ENCODE measurements at regions not wholly inside any gene's neighbourhood (a gene's known extent, or its start where the extent isn't known, plus 50 kb on each side); places are given as distances from the start of the nearest gene placed in this dataset.

DNA sequence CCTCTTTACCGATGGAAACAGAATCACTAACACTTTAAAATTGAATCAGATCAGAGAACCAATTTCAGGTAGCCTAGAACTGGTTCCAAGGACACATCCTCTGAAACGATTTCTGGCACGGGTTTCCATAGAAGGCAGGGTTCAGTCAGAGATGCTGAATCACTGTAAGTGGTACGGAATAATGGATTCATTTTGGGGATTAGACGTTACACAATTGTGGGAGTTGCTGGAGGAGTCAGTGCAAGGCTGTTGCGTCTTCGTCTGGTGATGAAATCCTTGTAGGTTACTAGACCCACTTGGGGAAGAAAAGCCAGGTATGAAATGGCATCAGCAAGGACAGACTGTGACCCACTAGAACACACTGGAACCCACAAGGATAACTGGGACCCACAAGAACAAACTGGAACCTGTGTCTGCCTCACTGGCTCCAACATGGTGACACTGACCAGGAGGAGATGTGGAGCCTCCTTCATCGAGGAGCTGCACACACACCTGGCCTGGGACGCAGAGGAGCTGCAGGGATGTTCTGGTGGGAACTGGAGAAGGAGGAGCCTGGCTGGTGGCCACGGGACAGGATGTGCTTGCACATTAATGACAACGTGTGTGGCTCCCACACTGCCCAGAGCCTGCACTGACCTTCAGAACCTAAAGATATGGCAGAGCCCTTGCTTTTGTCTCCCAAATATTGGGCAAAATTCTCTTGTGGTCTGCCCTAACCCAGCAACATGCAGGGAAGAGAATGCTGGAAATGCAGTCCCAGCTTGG, 105.1 kb downstream of the TRAPPC11 start:
- DNase-seq (ENCODE audit: low read depth in 2 of 2, low spot score in 1 of 2) = no peak

DNA sequence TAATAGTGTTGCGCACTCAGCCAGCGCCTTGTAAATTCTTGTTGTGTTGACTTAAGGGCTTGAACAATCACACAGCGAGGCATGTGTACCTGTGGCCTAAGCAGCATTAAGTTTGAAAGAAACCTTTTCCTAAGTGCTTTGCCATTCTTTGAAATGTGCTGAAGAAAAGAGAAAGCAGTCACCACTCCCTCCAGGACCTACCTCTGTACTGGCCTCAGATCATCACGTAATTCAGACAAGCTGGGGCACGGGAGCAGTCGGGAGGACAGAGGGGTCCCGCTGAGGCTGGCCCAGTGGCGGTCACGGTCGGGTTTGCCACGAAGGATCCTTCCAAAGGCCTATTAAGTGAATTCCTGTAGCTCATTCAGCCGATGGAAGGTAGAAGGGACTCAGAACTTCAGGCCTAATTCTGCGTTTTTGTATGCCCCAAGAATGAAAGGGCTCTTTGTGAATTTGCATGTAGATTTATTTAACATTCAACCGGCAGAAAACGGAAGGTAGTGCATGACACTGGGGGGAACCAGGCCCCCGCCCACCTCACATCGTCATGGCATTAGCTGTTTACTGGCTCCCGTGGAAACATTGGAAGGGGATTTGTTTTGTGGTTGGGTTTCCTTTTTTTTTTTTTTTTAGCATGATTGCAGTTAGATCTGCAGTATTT, 106.3 kb downstream of the TRAPPC11 start:
- DNase-seq (ENCODE audit: low read depth in 2 of 2, low spot score in 1 of 2) = no peak

DNA sequence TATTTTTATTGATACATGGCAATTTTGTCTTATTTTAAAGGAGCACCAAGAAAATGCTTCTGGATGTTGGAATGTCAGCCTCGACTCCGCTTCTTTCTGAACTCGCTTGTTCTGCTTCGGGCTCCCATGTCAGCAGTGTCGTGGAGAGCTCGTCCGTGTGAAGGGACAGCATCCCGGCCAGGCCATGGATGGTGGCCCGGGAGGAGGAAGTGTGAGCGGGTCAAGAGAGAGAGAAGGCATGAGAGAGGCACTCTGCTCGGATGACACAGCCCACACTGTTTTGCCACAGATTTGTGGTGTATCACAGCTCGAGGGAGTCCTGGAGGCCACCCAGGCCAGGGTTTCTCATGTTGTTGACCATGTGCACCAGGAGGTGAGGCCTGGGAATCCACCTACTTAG, 107.0 kb downstream of the TRAPPC11 start:
- DNase-seq (ENCODE audit: low read depth in 2 of 2, low spot score in 1 of 2) = no peak

GRCh38 chr4:183770906-183771305, 111.8 kb downstream of the TRAPPC11 start:
- no peak for DNase-seq (ENCODE audit: low read depth in 2 of 2, low spot score in 1 of 2)

- DNase-seq (ENCODE audit: low read depth in 2 of 2, low spot score in 1 of 2) = no peak
These were observed 113.3 kb downstream of the TRAPPC11 start for GRCh38 chr4:183772361-183772760.

GRCh38 chr4:183773790-183774189, 114.7 kb downstream of the TRAPPC11 start:
- no peak for DNase-seq (ENCODE audit: low read depth in 2 of 2, low spot score in 1 of 2)

- no peak for DNase-seq (ENCODE audit: low read depth in 2 of 2, low spot score in 1 of 2)
These were observed 121.8 kb upstream of the STOX2 start for GRCh38 chr4:183783306-183783705.

DNA sequence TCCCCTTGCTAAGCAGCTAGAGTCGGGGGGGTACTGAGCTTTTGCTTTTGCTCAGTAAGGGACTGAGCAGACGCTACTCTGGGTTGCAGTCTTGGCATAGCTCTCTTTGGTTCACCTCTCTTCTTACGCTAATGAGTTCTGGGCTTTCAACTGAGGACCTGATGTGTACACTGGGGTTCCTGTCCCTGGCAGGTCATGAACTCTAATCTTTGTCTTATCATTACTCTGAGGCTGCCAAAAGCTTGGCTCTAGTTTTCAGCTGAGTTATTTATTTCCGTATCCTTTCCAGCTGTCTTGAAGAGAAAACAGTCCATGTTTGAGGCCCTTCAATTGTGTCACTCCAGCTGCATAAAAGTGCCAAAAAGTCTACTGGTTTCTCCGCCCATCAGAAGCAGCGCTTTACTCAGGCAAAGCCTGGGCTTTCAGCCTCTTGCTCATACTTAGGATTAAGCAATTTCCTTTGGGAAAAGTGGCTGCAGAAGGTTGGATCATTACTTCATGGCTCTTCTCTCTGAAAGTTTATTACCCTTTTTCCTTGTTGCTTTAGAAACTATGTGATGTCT, 121.0 kb upstream of the STOX2 start:
- no peak for DNase-seq (ENCODE audit: low read depth in 2 of 2, low spot score in 1 of 2)

DNA sequence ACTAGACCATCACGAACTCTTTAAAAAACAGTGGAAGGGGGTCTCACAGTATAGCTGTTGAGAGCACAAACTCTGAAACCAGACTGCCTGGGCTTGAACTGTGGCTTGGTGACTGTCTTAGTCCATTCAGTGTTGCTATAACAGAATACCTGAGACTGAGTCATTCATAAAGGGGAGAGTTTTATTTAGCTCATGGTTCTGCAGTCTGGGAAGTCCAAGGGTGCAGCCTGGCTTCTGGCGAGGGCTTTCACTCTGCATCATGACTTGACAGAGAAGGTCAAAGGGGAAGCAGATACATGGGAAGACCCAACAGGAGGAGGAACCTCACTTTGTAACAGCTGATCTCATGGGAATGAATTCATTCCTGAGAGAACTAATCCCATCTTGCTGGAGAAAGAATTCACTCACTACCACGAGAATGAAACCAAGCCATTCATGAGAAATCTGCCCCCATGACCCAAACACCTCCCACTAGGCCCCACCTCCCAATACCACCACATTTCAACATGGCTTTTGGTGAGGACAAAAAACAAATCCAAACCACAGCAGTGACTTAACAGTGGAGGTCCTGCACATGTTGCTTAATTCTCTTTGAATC, 116.7 kb upstream of the STOX2 start:
- DNase-seq (ENCODE audit: low read depth in 2 of 2, low spot score in 1 of 2) = no peak

DNA sequence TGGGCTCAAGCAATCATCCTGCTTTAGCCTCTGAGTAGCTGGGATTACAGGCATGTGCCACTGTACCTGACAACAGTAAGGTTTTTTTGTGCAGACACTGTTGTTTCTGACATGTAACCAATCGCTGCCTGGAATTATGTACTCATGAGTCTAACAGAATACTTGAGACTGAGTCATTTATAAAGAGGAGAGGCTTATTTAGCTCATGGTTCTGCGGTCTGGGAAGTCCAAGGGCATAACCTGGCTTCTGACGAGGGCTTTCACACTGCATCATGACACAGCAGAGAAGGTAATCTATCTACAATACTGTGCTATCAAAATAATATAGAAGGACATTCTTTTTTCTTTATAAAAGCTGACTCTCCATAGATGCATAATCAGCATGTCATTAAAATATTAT, 115.5 kb upstream of the STOX2 start:
- DNase-seq (ENCODE audit: low read depth in 2 of 2, low spot score in 1 of 2) = no peak

DNA sequence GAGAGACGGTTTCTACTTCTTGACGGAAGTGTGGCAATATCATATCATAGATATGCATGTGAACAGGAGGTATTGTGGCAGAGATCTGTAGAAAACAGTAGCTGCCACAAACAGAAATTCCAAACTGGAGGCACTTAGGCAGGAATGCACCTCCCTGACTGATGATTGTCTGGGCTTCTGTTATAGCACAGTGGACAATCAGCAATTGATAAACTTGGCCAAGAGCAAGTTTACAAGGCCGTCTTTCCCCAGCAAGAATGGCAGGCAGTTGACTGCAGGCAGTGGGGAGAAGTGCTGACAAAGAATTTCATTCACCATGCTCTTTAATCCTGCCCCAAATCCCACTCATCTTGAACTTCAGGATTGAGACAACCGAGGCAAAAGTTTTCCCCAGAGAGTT, 114.4 kb upstream of the STOX2 start:
- DNase-seq (ENCODE audit: low read depth in 2 of 2, low spot score in 1 of 2) = no peak

GRCh38 chr4:183797011-183797444, 108.1 kb upstream of the STOX2 start:
- DNase-seq (ENCODE audit: low read depth in 2 of 2, low spot score in 1 of 2) = no peak

GRCh38 chr4:183797445-183798300, 107.4 kb upstream of the STOX2 start:
- DNase-seq (ENCODE audit: low read depth in 2 of 2, low spot score in 1 of 2) = no peak

GRCh38 chr4:183798301-183799253, 106.5 kb upstream of the STOX2 start:
- no peak for DNase-seq (ENCODE audit: low read depth in 2 of 2, low spot score in 1 of 2)

DNA sequence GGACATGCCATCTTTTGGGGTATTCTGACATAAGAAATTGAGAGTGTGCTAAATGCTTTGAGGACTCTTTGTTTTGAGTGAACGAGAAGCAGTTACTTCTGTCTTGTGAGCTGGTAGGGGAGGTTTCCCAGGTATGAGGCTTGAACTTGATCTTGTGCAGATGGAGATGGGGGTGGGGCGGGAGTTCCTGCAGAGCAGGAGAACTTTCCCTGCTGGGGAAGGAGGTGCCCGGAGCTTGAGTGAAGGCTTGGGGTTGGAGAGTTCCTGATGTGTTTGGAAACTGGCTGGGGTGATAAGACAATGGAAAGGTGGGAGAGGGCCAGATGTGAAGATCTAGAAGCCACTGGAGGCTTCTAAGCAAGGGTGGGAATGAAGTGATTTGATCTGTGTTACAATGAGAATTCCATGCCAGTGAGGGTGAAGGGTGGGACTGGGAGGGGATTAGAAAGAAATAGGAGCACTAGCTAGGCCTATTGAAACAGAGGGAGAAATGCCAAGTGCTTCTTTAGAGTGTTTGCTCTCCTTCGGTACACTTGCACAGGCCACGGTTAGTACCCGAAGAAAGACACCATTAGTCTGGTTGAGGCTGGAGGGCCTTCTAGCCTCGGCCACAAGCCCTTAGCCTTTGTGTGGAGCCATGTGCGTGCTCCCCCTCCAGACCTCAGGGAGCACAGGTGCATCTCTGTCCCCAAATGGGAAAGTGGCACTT, 103.5 kb upstream of the STOX2 start:
- DNase-seq (ENCODE audit: low read depth in 2 of 2, low spot score in 1 of 2) = no peak

DNA sequence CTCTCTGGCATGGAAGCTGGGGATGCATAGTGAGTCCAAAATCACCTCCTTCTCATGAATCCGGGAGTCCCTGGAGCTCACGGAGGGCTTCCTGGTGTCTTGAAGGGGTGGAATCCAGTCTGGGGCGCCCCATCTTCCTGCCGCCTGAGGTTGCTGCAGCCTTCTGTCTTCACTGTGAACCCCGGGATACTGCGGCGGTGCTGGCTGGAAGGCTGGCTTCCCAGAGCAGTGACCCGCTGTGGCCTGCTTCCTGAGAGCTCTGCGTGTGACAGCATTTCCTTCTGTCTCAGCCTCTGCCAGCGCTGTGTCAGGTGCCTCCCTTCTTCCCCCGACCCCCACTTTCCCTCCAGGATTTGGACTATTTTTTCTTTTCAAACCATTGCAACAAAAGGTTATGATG, 98.8 kb upstream of the STOX2 start:
- no peak for DNase-seq (ENCODE audit: low read depth in 2 of 2, low spot score in 1 of 2)

GRCh38 chr4:183807420-183808096, 97.5 kb upstream of the STOX2 start:
- DNase-seq (ENCODE audit: low read depth in 2 of 2, low spot score in 1 of 2) = no peak

- no peak for DNase-seq (ENCODE audit: low read depth in 2 of 2, low spot score in 1 of 2)
These were observed 97.0 kb upstream of the STOX2 start for GRCh38 chr4:183808097-183808456.

GRCh38 chr4:183812567-183812966, 92.5 kb upstream of the STOX2 start:
- no peak for DNase-seq (ENCODE audit: low read depth in 2 of 2, low spot score in 1 of 2)

Measured in stimulated activated CD8-positive, alpha-beta memory T cell treated with anti-CD3 and anti-CD28 coated beads, Interleukin-4, amount 100 ng/mL, for 1 hour (primary cell).